HL-60 (cell line): ENCODE measurements at regions not wholly inside any gene's neighbourhood (a gene's known extent, or its start where the extent isn't known, plus 50 kb on each side); places are given as distances from the start of the nearest gene placed in this dataset.

Experiments used
- GABPA ChIP-seq: IDR thresholded peaks from 2 replicates; pipeline ENCODE4 v1.6.1; 2012; ENCODE audit warnings: low read depth
- TF ChIP-seq, protein P1 (sequence below): IDR thresholded peaks from one replicate; pipeline ENCODE4 v1.5.1; 2011; ENCODE audit warnings: low read length, control low read depth, inconsistent platforms; ENCODE audit not compliant: insufficient read depth

DNA sequence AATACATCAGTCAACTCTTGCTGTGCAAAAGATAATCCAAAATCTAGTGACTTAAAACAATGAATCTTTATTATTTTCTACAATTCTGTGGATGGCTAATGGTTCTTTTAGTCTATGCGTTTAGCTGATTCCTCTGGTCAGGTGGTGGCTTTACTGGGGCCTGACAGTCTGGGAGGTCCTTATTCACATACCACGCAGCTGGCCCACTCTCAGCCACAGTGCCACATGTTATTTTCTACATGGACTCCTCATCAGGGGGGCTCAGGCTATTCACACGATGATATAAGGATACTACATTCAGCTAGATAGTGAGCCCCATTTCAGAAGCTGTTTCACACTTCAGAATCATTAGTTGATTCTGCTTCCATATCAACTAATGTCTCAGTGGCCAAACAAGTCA is 287.5 kb upstream of the MGAT4C start:
- TF ChIP-seq, protein P1, sequence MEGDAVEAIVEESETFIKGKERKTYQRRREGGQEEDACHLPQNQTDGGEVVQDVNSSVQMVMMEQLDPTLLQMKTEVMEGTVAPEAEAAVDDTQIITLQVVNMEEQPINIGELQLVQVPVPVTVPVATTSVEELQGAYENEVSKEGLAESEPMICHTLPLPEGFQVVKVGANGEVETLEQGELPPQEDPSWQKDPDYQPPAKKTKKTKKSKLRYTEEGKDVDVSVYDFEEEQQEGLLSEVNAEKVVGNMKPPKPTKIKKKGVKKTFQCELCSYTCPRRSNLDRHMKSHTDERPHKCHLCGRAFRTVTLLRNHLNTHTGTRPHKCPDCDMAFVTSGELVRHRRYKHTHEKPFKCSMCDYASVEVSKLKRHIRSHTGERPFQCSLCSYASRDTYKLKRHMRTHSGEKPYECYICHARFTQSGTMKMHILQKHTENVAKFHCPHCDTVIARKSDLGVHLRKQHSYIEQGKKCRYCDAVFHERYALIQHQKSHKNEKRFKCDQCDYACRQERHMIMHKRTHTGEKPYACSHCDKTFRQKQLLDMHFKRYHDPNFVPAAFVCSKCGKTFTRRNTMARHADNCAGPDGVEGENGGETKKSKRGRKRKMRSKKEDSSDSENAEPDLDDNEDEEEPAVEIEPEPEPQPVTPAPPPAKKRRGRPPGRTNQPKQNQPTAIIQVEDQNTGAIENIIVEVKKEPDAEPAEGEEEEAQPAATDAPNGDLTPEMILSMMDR, result no peak
- no peak for TF ChIP-seq GABPA
